NCI-H82 treated with DMSO at 0.1 percent for 48 hours (cell line): ENCODE measurements at regions not wholly inside any gene's neighbourhood (a gene's known extent, or its start where the extent isn't known, plus 50 kb on each side); places are given as distances from the start of the nearest gene placed in this dataset.

ENCODE experiments used
- DNase-seq: peaks from one replicate; lab custom pipeline; 2025; ENCODE audit not compliant: unreplicated experiment; lab: John Stamatoyannopoulos, UW

DNA sequence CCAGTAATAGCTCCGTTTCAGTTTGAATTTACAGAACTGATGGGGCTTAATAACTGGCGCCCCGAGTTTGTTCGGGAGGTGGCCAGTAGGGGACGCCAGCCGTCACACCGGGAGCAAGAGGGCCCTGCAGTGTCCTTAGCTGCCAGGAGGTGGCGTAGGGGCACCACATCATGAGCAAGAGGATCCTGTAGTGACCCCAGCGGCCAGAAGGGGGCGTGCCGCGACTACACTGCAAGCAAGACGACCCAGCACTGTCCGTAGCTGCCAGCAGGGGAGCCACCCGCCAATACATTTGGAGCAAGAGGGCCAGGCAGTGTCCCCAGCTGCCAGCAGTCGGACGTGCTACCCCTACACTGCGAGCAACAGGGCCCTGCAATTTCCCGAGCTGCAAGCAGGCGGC, 663.7 kb upstream of the B3GAT1 start:
- DNase-seq, result no peak

DNA sequence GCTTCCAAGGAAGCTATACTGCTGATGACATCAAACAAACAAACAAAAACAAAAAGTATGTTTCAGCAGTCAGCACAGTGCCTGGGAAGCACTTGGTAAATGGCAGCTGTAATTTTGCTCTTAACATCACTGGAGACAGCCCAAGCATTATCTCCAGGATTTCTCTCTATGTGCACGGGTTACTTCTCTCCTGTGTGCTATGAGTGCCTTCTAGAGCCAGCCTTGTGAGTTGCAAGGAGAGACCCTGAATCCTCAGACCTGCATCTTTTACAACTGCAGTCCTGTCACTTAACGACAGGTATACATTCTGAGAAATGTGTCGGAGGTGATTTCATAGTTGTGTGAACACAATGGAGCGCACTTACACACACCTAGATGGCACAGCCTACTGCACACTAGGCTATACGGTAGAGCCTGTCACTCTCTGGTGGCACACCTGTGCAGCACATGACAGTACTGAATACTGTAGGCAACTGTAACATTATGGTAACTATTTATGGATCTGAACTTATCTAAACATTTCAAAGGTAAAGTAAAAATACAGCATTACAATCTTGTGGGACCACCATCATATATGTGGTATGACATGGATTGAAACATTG, 662.5 kb upstream of the B3GAT1 start:
- DNase-seq, result no peak

- no peak for DNase-seq
Observed at GRCh38 chr11:135073870-135074269, 661.8 kb upstream of the B3GAT1 start.

- no peak for DNase-seq
Observed at GRCh38 chr11:135073381-135073780, 661.3 kb upstream of the B3GAT1 start.

DNA sequence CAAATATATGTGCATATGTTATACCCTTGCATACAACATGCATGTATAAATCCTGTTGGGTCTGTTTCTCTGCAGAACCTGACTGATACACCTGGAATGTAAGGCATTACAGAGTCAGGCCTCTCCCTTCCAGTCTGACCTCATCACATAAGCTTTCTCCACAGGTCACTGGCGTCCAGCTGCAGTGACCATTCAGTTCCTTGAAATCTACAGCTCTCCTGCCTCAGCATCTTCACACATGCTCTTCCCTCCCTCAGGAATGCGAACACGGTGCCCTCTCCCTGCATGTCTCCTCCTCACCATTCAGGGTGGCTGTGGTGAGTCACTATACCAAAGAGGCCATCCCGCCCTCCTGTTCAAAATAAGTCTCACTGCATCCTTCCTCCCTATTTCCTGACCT, 657.8 kb upstream of the B3GAT1 start:
- no peak for DNase-seq

- DNase-seq, result no peak
Observed at GRCh38 chr11:135069063-135069462, 657.0 kb upstream of the B3GAT1 start.

DNA sequence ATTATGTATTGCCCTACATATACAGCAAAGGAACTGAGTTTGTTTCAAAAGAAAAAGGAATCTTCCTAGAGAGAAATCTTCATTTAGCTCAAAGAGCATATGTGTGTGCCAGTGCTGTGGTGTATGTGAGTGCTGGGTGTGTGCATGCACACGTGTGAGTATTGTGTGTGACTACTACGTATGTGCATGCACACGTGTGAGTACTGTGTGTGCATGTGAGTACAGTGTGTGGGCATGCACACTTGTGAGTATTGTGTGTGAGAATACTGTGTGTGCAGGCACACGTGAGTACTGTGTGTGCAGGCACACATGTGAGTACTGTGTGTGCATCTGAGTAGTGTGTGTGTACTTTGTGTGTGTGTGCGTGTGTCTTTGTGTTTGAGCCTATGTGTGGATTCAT, 651.0 kb upstream of the B3GAT1 start:
- DNase-seq, result no peak

GRCh38 chr11:135061166-135061565, 649.1 kb upstream of the B3GAT1 start:
- DNase-seq, result no peak

- DNase-seq, result no peak
Observed at GRCh38 chr11:135046986-135047385, 634.9 kb upstream of the B3GAT1 start.

DNA sequence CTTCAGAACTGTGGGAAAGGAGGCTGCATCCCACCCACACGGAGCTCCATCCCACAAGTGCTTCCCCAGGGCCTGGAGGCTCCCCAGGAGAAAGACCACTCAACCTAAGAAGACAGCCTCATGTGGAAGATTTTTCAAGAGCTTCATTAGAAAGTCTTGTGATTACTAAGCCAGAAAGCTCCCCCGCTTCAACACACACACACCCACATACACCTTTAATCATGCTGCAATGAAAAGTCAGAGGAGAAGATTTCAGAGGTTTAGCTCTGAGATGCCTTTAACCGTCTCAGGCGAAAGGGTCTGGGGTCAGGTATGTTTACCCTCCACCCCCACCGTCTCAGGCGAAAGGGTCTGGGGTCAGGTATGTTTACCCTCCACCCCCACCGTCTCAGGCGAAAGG, 634.5 kb upstream of the B3GAT1 start:
- no peak for DNase-seq

- DNase-seq, result no peak
Observed at GRCh38 chr11:135043434-135043833, 631.4 kb upstream of the B3GAT1 start.

DNA sequence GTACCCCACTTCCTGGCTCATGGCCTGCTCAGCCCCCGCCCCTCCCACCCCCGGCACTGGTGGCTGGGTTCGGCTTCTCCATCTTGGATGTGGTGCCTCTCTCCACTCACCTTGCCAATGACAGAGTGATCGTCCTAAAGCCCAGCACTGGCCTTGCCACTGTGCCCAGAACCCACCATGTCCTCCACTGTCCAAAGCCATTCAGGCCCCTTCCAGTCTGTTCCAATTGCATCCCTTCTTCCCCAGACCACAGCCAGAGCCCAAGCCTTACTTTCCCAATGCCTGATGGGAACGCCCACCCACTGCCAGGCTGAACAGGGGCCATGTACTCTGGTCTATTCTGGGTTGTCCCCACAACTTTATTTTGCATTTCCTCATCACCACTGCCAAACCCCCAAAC, 625.8 kb upstream of the B3GAT1 start:
- no peak for DNase-seq

GRCh38 chr11:135036488-135037297, 624.7 kb upstream of the B3GAT1 start:
- DNase-seq, result no peak

GRCh38 chr11:135035282-135035681, 623.2 kb upstream of the B3GAT1 start:
- DNase-seq, result no peak

GRCh38 chr11:135033540-135033939, 621.5 kb upstream of the B3GAT1 start:
- no peak for DNase-seq

DNA sequence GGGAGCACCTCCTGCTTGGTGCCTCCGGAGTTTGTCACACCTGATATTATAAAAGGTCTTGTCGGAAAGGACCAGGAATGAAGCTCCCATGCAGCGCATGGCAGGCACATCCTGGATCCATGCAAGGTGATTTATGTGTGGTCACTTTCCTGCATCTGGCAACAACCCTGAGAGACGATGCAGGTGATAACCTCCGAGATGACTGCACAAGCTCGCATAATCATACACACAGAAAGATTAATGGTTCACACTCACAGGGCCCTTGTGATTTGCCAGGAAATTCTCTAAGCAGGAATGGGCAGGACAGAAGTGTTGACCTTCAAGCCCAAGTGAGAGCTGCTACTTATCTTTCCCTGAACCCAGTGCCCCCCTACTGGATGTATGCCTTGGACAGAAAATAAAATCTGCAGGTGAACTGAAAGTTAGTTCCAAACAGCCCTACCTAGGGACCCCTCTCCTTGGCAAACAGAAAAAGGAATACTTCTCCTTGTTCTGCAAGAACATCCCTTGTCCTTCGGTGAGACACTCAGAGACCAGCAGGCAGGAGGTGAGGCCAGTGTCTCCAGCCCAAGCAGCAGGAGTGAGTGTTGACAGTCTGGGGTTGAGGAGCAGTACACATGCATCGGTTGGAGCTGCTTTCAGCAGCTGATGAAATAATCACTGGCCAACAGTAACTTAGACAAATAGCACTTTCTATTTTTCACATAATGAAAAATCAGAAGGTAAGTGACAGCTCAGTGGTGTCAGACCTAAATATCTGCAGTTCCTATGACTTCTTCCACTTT, 619.4 kb upstream of the B3GAT1 start:
- no peak for DNase-seq

GRCh38 chr11:135027461-135027860, 615.4 kb upstream of the B3GAT1 start:
- no peak for DNase-seq

- DNase-seq, result no peak
Observed at GRCh38 chr11:135023499-135023898, 611.5 kb upstream of the B3GAT1 start.

- DNase-seq, result no peak
Observed at GRCh38 chr11:135022454-135022853, 610.4 kb upstream of the B3GAT1 start.

GRCh38 chr11:135019899-135020298, 607.9 kb upstream of the B3GAT1 start:
- no peak for DNase-seq

DNA sequence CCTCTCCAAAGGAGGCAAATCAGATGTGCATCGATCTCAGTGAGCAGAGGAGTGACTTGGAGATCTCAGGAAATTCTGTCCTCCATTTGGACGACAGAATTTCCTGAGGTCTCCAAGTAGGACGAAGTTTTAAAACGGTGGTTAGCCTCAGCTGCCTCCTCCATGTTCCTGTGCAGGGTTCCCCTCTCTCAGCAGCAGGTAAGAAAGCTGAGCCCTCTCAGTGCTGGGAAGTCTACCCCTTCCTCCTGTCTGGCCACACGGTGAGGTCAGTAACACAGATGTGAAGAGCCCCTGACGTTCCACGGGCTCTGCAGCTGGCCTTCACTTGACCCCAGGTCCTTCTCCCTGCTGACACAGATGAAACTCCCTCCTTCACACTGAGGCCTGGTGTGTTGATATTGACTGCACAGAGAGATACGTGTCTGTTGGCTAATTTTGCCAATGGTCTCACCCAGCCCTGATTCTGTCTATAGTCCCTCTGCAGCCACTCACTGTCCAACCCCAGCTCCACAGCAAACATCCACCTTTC, 607.4 kb upstream of the B3GAT1 start:
- no peak for DNase-seq

DNA sequence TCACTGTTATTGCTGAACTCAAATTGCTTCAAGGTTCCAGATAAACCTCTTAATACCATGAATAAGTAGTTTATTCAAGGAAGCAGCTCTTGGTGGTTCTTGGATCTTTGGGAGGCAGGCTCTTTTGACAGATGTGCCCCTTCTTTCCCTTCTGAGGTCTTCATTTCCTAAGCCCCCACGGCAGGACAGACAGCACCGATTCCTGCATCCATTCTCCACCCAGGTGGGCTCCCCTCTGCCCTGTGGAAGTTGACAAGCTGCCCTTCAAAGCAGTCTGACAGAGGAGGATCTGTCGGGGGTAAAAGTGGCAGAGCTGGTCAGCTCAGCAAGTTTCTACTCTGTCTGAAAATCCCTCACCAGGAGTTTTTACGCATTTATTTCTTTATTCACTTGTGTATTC, 605.3 kb upstream of the B3GAT1 start:
- no peak for DNase-seq
